ENCODE measurements at regions not wholly inside any gene's neighbourhood (a gene's known extent, or its start where the extent isn't known, plus 50 kb on each side); places are given as distances from the start of the nearest gene placed in this dataset.

GRCh38 chr1:56227401-56227800 is 352.0 kb downstream of the PLPP3 start:
- H2BK120ac ChIP-seq (ENCODE audit: low read depth, low read length, poor library complexity, severe bottlenecking): no peak overlapping the region
- H3K4me1 ChIP-seq (ENCODE audit: insufficient read depth, low read length): no peaks in the 10 kb centered on the region
- H3K27me3 ChIP-seq (ENCODE audit: insufficient read depth, low read length): no peaks in the 10 kb centered on the region
- H3K4me1 Mint-ChIP-seq: peaks cover 8 to 11% of the 10 kb centered on the region in 2 experiments
- no CpG with 5 or more reads among the region's 1 CpG for WGBS (ENCODE audit: extremely low coverage, insufficient read length, low lambda C conversion rate)
- no peak overlapping the region for H3T11ph ChIP-seq (ENCODE audit: low read length)
- peaks cover 2% of the 10 kb centered on the region; the same call in 1 of the 2 replicates for H3K27me3 Mint-ChIP-seq (ENCODE audit: low read depth)
- no peak overlapping the region for H3K9ac ChIP-seq (ENCODE audit: extremely low read depth, insufficient read length, low read length)
- no peak overlapping the region for H3K4me3 Mint-ChIP-seq
- H2AK5ac ChIP-seq (ENCODE audit: insufficient read length, low read length): no peak overlapping the region
- no peaks in the 10 kb centered on the region for H3K23me2 ChIP-seq (ENCODE audit: insufficient read length, low read depth, low read length, poor library complexity, severe bottlenecking)
- no peak overlapping the region for H4K8ac ChIP-seq (replicated peaks; ENCODE audit: insufficient read length, low read depth, low read length)
- H3K4ac ChIP-seq (ENCODE audit: low read depth, low read length): no peak overlapping the region
- H3K56ac ChIP-seq (ENCODE audit: insufficient read length, low read depth, low read length): no peak overlapping the region
- no peak overlapping the region for H2BK15ac ChIP-seq (ENCODE audit: low read depth, low read length)
- H4K5ac ChIP-seq (ENCODE audit: insufficient read length, low read depth, low read length): no peak overlapping the region
- no peak overlapping the region for H3K27ac ChIP-seq (ENCODE audit: insufficient read length, low read depth, low read length)
- no peaks in the 10 kb centered on the region for H3K79me1 ChIP-seq (ENCODE audit: insufficient read depth, low read depth, low read length, poor library complexity, severe bottlenecking)
- no peak overlapping the region for H3K27ac Mint-ChIP-seq
- no peak overlapping the region for H4K91ac ChIP-seq (ENCODE audit: insufficient read length, low read depth, low read length)
- no peaks in the 10 kb centered on the region for H3K9me3 ChIP-seq (ENCODE audit: control insufficient read depth, low read depth, low read length)
- no peaks in the 10 kb centered on the region for H3K9me3 Mint-ChIP-seq
- no peaks in the 10 kb centered on the region for H4K20me1 ChIP-seq (ENCODE audit: control insufficient read depth, insufficient read depth, insufficient read length)
- no peak overlapping the region for H3K23ac ChIP-seq (ENCODE audit: insufficient read length, low read depth, low read length)
- DNase-seq: no peak
- no peaks in the 10 kb centered on the region for H3K79me2 ChIP-seq (ENCODE audit: insufficient read depth, low read length)
- no peaks in the 10 kb centered on the region for H3K36me3 Mint-ChIP-seq (ENCODE audit: insufficient read depth in 1 of 3, low read depth in 3 of 3)
- no peak overlapping the region for H2BK12ac ChIP-seq (ENCODE audit: insufficient read length, low read depth, low read length)
- no peak overlapping the region for H2AFZ ChIP-seq (ENCODE audit: low read length)
- H3K14ac ChIP-seq (ENCODE audit: insufficient read depth, low read length): no peak overlapping the region
- no peak overlapping the region for H3K18ac ChIP-seq (ENCODE audit: insufficient read length, low read depth, low read length)
- H2BK20ac ChIP-seq (ENCODE audit: low read depth, low read length, poor library complexity, severe bottlenecking): no peak overlapping the region
- no peak overlapping the region for H2BK5ac ChIP-seq (ENCODE audit: insufficient read length, low read length)
- H3K4me2 ChIP-seq (ENCODE audit: insufficient read depth, insufficient read length, low read length): no peak overlapping the region
- TF ChIP-seq, protein P1, sequence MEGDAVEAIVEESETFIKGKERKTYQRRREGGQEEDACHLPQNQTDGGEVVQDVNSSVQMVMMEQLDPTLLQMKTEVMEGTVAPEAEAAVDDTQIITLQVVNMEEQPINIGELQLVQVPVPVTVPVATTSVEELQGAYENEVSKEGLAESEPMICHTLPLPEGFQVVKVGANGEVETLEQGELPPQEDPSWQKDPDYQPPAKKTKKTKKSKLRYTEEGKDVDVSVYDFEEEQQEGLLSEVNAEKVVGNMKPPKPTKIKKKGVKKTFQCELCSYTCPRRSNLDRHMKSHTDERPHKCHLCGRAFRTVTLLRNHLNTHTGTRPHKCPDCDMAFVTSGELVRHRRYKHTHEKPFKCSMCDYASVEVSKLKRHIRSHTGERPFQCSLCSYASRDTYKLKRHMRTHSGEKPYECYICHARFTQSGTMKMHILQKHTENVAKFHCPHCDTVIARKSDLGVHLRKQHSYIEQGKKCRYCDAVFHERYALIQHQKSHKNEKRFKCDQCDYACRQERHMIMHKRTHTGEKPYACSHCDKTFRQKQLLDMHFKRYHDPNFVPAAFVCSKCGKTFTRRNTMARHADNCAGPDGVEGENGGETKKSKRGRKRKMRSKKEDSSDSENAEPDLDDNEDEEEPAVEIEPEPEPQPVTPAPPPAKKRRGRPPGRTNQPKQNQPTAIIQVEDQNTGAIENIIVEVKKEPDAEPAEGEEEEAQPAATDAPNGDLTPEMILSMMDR (conservative IDR thresholded peaks at IDR 0.05): no peak

Data from H9 (cell line).